Nephron progenitor cell (in vitro differentiated cells): ENCODE measurements at regions not wholly inside any gene's neighbourhood (a gene's known extent, or its start where the extent isn't known, plus 50 kb on each side); places are given as distances from the start of the nearest gene placed in this dataset.

ENCODE experiments used
- DNase-seq: peaks from one replicate; pipeline ENCODE4 v3.0.0; 2021
- H3K27ac Mint-ChIP-seq: 2 replicates; pipeline ENCODE4 v1.8.0; 2021; ENCODE audit warnings: mild to moderate bottlenecking, moderate library complexity, mixed read lengths
- H3K27me3 Mint-ChIP-seq: 2 replicates; pipeline ENCODE4 v1.8.0; 2021; ENCODE audit warnings: mild to moderate bottlenecking, low read depth, mixed read lengths; ENCODE audit not compliant: poor library complexity
- H3K36me3 Mint-ChIP-seq: 2 replicates; pipeline ENCODE4 v1.8.0; 2021; ENCODE audit warnings: low read depth, mixed read lengths
- H3K4me1 Mint-ChIP-seq: 2 replicates; pipeline ENCODE4 v1.8.0; 2021; ENCODE audit warnings: mixed read lengths
- H3K4me3 Mint-ChIP-seq: 2 replicates; pipeline ENCODE4 v1.8.0; 2021; ENCODE audit warnings: mild to moderate bottlenecking, moderate library complexity, mixed read lengths
- H3K9me3 Mint-ChIP-seq: 2 replicates; pipeline ENCODE4 v1.8.0; 2021; ENCODE audit warnings: mild to moderate bottlenecking, moderate library complexity, mixed read lengths
- TF ChIP-seq, protein P1 (sequence below): fragments of 200-600 bp; sonication (generic); IDR thresholded peaks from 2 replicates; pipeline ENCODE4 v1.5.0; 2021; ENCODE audit warnings: antibody characterized with exemption

DNA sequence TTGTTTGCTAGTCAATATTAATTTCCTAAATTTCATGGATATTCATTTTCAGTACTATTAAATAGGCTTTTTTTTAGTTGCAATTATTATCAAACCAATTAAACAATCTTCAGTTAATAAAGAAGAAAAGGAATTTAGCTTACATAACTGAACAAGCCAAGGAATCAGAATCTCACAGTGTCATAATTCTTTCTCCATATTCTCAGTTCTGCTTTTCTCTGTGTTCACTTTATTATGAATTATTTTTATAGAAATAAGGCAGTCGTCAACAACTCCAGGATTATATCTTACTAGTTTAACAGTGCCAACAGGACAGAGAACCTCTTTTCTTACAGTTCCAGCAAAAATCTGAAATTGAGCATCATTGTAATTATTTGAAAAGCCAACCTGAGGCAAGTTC, 221.7 kb downstream of the CGGBP1 start:
- Mint-ChIP-seq H3K9me3 (peaks cover 14% of the 10 kb centered on the region), H3K27ac (no peak overlapping the region), H3K27me3 (peaks cover 4% of the 10 kb centered on the region), H3K36me3 (no peaks in the 10 kb centered on the region), H3K4me1 (no peaks in the 10 kb centered on the region), H3K4me3 (no peak overlapping the region)
- no peak for DNase-seq
- TF ChIP-seq, protein P1, sequence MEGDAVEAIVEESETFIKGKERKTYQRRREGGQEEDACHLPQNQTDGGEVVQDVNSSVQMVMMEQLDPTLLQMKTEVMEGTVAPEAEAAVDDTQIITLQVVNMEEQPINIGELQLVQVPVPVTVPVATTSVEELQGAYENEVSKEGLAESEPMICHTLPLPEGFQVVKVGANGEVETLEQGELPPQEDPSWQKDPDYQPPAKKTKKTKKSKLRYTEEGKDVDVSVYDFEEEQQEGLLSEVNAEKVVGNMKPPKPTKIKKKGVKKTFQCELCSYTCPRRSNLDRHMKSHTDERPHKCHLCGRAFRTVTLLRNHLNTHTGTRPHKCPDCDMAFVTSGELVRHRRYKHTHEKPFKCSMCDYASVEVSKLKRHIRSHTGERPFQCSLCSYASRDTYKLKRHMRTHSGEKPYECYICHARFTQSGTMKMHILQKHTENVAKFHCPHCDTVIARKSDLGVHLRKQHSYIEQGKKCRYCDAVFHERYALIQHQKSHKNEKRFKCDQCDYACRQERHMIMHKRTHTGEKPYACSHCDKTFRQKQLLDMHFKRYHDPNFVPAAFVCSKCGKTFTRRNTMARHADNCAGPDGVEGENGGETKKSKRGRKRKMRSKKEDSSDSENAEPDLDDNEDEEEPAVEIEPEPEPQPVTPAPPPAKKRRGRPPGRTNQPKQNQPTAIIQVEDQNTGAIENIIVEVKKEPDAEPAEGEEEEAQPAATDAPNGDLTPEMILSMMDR: no peak

- Mint-ChIP-seq H3K36me3 (no peaks in the 10 kb centered on the region), H3K9me3 (peaks cover 11% of the 10 kb centered on the region), H3K4me3 (no peak overlapping the region), H3K27me3 (peaks cover 4% of the 10 kb centered on the region), H3K27ac (no peak overlapping the region), H3K4me1 (no peaks in the 10 kb centered on the region)
- TF ChIP-seq, protein P1: no peak
- no peak for DNase-seq
Observed at GRCh38 chr3:87836026-87836425, 222.8 kb downstream of the CGGBP1 start.

GRCh38 chr3:87835236-87835635, 223.6 kb downstream of the CGGBP1 start:
- Mint-ChIP-seq H3K4me1 (no peaks in the 10 kb centered on the region), H3K4me3 (no peak overlapping the region), H3K27ac (no peak overlapping the region), H3K9me3 (peaks cover 11% of the 10 kb centered on the region), H3K27me3 (peaks cover 4% of the 10 kb centered on the region), H3K36me3 (no peaks in the 10 kb centered on the region)
- TF ChIP-seq, protein P1: no peak
- no peak for DNase-seq

GRCh38 chr3:87834327-87834726, 224.5 kb downstream of the CGGBP1 start:
- Mint-ChIP-seq H3K36me3 (no peaks in the 10 kb centered on the region), H3K4me3 (no peak overlapping the region), H3K4me1 (no peaks in the 10 kb centered on the region), H3K27me3 (peaks cover 4% of the 10 kb centered on the region), H3K9me3 (peaks cover 3% of the 10 kb centered on the region), H3K27ac (no peak overlapping the region)
- TF ChIP-seq, protein P1: no peak
- no peak for DNase-seq

DNA sequence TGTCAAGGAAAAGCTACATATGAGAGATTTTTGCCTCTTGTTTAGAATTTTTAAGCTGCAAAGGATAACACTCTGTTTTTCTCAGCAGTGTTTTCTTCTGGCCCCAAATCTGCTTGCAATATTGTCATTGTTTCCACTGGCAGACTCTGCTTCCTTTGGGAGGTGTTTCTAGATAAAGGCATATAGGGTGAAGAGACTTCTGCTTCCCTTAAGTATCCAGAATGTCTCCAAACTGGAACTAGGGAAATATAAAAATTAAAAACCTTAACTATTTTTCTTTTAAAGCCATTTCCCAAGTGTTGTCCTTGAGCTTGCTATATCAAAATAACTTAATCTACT, 225.8 kb downstream of the CGGBP1 start:
- Mint-ChIP-seq H3K9me3 (no peaks in the 10 kb centered on the region), H3K4me3 (no peak overlapping the region), H3K4me1 (no peaks in the 10 kb centered on the region), H3K27me3 (no peaks in the 10 kb centered on the region), H3K36me3 (no peaks in the 10 kb centered on the region), H3K27ac (no peak overlapping the region)
- TF ChIP-seq, protein P1: no peak
- no peak for DNase-seq

GRCh38 chr3:87828046-87828445, 230.8 kb downstream of the CGGBP1 start:
- TF ChIP-seq, protein P1: no peak
- Mint-ChIP-seq H3K27ac (no peak overlapping the region), H3K9me3 (no peaks in the 10 kb centered on the region), H3K36me3 (no peaks in the 10 kb centered on the region), H3K27me3 (no peaks in the 10 kb centered on the region), H3K4me1 (no peaks in the 10 kb centered on the region), H3K4me3 (no peak overlapping the region)
- no peak for DNase-seq
